SJSA1 (cell line): ENCODE measurements at regions not wholly inside any gene's neighbourhood (a gene's known extent, or its start where the extent isn't known, plus 50 kb on each side); places are given as distances from the start of the nearest gene placed in this dataset.
"Not testable (repeated sequence)": the region's sequence is repeated elsewhere in the genome, so short reads cannot be mapped to it uniquely, and the experiment has no call there.

Experiments used
- DNase-seq, 2 experiments: peaks; one replicate each; pipeline ENCODE4 v3.0.0-alpha.2; 2015 to 2020; ENCODE audit warnings: low spot score in 2 of 2, low read depth in 1 of 2
- H3K27ac ChIP-seq: fragments of 250-450 bp; sonication (Bioruptor Pico); 2 replicates; pipeline ENCODE4 v1.5.1; 2020; ENCODE audit warnings: mild to moderate bottlenecking, moderate library complexity
- H3K27me3 ChIP-seq: fragments of 250-450 bp; sonication (Bioruptor Pico); replicated peaks from 2 replicates; pipeline ENCODE4 v1.5.1; 2020; ENCODE audit warnings: mild to moderate bottlenecking, moderate library complexity
- H3K36me3 ChIP-seq: fragments of 250-450 bp; sonication (Bioruptor Pico); 2 replicates; pipeline ENCODE4 v1.5.1; 2020; ENCODE audit warnings: mild to moderate bottlenecking
- H3K4me1 ChIP-seq: fragments of 250-450 bp; sonication (Bioruptor Pico); replicated peaks from 2 replicates; pipeline ENCODE4 v1.6.1; 2021; ENCODE audit warnings: mild to moderate bottlenecking
- H3K4me3 ChIP-seq: fragments of 250-450 bp; sonication (Bioruptor Pico); 2 replicates; pipeline ENCODE4 v1.5.1; 2020; ENCODE audit warnings: mild to moderate bottlenecking
- H3K9me3 ChIP-seq: fragments of 250-450 bp; sonication (Bioruptor Pico); replicated peaks from 2 replicates; pipeline ENCODE4 v1.5.1; 2020; ENCODE audit warnings: mild to moderate bottlenecking

DNA sequence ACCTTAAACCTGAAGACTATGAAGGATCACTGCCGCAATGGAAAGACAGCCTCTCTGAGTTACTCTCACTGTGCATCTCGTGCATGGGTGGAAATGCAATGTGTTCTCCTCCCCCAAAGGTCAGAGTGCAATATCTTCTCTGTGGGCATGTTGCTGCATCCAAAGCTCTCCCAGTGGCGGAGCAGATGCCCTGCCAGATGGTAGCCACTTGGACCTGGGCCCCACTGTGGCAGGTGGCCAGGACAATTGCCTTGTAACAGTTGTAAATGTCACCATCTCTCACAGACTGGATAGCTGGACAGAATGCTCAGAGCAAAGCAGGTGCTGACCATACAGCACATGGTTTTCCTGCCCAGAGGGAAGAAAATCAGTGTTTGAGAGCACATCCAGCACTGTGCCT lies 542.0 kb downstream of the FAM181B start:
- no peak overlapping the region for H3K27ac ChIP-seq
- no peaks in the 10 kb centered on the region for H3K36me3 ChIP-seq
- no peaks in the 10 kb centered on the region for H3K27me3 ChIP-seq
- DNase-seq = no peak
- H3K9me3 ChIP-seq = no peaks in the 10 kb centered on the region
- no peaks in the 10 kb centered on the region for H3K4me1 ChIP-seq
- no peak overlapping the region for H3K4me3 ChIP-seq

DNA sequence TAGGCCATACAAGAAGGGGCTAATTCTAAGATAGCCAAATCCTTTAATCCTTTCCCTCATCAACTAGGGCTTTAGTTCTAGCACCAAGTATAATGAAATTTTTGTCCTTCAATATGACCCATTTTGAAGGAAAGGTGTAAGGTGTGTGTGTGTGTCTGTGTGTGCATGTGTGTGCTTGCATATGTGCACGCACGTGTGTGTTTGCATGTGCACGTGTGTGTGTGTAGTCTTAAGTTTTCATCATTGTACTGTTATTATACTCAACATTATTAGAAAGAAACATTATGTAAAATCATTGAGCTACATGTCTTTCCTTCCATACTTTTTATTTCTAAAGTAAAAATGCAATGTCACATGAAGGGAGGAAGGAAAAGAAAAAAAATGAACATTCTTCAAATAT lies 547.7 kb downstream of the FAM181B start:
- Histone ChIP-seq H3K4me1 (no peaks in the 10 kb centered on the region), H3K27me3 (no peaks in the 10 kb centered on the region), H3K4me3 (no peak overlapping the region), H3K36me3 (no peaks in the 10 kb centered on the region), H3K9me3 (no peaks in the 10 kb centered on the region), H3K27ac (no peak overlapping the region)
- no peak for DNase-seq

DNA sequence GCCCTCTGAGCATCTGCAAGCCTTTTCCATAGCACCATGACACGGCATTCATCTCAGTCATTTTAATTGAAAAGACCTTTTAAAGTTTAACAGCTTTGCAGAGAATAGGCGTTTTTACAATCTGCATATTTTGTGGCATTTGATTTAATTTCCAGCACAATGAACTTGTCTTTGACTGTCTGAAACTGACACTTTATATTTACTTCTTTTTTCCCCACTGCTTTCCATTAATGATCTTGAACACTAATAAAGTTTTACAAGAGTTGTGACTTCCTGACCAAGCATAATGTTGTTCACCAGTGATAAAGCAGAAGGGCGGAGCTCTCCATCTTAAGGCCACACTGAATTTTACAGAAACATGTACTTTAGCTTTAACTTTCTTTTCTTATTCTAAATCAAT lies 548.7 kb downstream of the FAM181B start:
- no peak overlapping the region for H3K27ac ChIP-seq
- H3K27me3 ChIP-seq = no peaks in the 10 kb centered on the region
- H3K4me3 ChIP-seq = no peak overlapping the region
- DNase-seq = no peak
- H3K36me3 ChIP-seq = no peaks in the 10 kb centered on the region
- no peaks in the 10 kb centered on the region for H3K4me1 ChIP-seq
- no peaks in the 10 kb centered on the region for H3K9me3 ChIP-seq

DNA sequence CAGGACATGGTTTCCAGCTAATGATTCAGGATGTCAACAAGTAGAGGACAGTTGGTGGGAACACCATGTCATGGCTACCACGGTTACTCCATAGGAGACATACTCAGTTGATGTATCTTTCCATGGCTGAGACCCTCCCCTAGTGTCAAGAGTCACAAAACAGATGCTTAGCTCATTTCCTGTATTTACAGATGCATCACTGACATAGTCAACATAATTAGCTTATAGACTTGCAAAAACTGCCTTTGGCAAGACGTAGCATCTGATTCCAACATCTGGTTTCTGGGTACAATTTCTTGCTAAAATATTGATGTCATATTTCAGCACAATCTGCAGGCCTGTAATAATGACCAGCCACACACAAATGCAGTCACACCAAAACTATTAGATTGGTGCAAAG lies 550.3 kb downstream of the FAM181B start:
- Histone ChIP-seq H3K4me1 (no peaks in the 10 kb centered on the region), H3K4me3 (no peak overlapping the region), H3K27me3 (no peaks in the 10 kb centered on the region), H3K36me3 (no peaks in the 10 kb centered on the region), H3K9me3 (no peaks in the 10 kb centered on the region), H3K27ac (no peak overlapping the region)
- DNase-seq = no peak

DNA sequence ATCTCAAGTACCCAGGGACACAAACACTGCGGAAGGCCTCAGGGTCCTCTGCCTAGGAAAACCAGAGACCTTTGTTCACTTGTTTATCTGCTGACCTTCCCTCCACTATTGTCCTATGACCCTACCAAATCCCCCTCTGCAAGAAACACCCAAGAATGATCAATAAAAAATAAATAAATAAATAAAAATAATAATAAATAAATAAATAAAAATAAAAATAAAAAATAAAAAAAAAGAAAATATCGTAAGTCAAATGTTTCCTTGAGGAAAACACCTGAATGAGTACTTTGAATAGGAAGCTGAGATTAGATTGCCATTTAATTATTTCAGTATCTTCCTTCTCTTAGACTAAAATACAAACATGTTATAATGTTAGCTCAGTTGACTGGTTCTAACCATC lies 551.0 kb downstream of the FAM181B start:
- H3K27ac ChIP-seq, H3K4me3 ChIP-seq, H3K9me3 ChIP-seq, DNase-seq, H3K4me1 ChIP-seq, H3K36me3 ChIP-seq, H3K27me3 ChIP-seq: not testable (repeated sequence)

DNA sequence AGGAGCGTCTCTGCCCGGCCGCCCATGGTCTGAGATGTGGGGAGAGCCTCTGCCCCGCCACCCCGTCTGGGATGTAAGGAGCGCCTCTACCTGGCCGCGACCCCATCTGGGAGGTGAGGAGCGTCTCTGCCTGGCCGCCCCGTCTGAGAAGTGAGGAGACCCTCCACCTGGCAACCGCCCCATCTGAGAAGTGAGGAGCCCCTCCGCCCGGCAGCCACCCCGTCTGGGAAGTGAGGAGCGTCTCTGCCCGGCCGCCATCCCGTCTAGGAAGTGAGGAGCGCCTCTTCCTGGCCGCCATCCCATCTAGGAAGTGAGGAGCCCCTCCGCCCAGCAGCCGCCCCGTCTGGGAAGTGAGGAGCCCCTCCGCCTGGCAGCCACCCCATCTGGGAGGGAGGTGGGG lies 551.9 kb downstream of the FAM181B start:
- not testable (repeated sequence) for H3K27me3 ChIP-seq, H3K4me3 ChIP-seq, DNase-seq, H3K36me3 ChIP-seq, H3K9me3 ChIP-seq, H3K4me1 ChIP-seq, H3K27ac ChIP-seq

DNA sequence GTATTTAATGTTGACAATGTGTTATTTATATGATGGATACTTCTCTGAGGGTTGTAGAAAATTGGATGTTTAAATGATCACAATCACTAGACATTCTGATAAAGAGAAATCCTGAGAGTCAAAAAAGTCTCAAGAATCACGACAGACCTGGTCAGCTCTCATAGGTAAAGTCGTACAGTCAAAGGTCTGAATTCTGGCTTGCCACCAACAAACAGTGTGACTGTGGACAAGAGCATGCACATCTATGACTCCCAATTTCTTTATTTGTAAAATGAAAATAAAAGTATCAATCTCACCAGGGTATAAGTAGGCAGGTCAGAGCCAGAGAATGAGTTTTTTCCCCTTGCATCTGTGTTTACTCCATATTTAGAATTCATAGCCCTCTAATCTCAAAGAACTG lies 556.7 kb downstream of the FAM181B start:
- Histone ChIP-seq H3K4me3 (no peak overlapping the region), H3K9me3 (no peaks in the 10 kb centered on the region), H3K27ac (no peak overlapping the region), H3K4me1 (no peaks in the 10 kb centered on the region), H3K36me3 (no peaks in the 10 kb centered on the region), H3K27me3 (no peaks in the 10 kb centered on the region)
- no peak for DNase-seq

DNA sequence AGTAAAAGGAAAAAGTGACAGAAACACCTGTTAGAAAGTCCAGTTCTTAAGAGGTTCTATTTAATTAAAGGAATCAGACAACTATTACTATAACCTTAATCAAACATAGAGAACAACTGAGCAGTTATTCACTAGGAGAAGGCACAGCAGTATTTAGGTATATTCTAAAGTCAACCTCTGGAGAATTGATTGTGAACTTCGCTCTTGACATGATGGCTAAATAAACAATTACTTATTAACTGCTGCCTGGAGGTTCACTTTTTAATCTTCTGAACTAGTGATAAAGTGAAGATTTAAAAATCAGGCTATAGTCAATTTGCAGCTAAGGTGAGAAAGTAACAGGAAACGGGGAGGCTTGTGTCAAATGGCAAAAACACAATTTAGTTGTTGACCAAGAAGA lies 557.3 kb downstream of the FAM181B start:
- no peak for DNase-seq
- Histone ChIP-seq H3K27me3 (no peaks in the 10 kb centered on the region), H3K9me3 (no peaks in the 10 kb centered on the region), H3K4me1 (no peaks in the 10 kb centered on the region), H3K27ac (no peak overlapping the region), H3K4me3 (no peak overlapping the region), H3K36me3 (no peaks in the 10 kb centered on the region)

DNA sequence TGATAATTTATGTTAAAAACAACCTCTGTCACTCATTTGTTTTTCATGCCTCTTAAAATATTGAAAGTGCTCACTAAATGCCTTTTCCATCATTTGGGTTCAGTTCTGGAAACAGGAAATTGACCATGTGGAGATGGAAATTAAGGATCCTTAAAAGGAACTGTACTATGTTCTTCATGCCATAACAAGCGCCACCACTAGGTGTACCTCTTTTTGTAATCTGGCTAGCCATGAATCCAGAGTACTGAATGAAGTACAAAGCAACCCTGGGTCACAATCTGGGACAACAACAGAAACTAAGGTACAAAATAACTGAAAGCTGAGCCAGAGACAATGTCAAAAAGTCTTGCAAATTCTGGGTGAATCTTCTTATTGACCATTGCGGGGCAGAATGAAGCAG lies 559.1 kb downstream of the FAM181B start:
- Histone ChIP-seq H3K36me3 (no peaks in the 10 kb centered on the region), H3K4me1 (no peaks in the 10 kb centered on the region), H3K4me3 (no peak overlapping the region), H3K27ac (no peak overlapping the region), H3K9me3 (no peaks in the 10 kb centered on the region), H3K27me3 (no peaks in the 10 kb centered on the region)
- DNase-seq = no peak

DNA sequence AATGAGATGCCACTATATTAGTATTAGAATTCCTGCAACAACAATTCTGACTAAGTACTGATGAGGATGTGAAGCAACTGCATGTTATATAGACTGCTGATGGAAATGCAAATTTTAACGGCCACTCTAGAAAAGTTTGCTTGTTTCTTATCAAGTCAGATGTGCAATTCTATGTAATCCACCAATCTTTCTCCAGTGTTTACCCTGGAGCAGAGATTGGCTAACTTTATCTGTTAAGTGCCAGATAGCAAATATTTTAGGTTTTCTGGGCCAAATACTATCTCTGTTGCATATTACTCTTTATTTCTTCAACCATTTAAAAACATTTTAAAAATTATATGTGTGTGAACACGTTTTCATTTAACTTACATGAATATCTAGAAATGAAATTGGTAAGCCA lies 586.9 kb downstream of the FAM181B start:
- Histone ChIP-seq H3K36me3 (no peaks in the 10 kb centered on the region), H3K9me3 (no peaks in the 10 kb centered on the region), H3K4me1 (no peaks in the 10 kb centered on the region), H3K27me3 (no peaks in the 10 kb centered on the region), H3K27ac (no peak overlapping the region), H3K4me3 (no peak overlapping the region)
- DNase-seq = no peak

DNA sequence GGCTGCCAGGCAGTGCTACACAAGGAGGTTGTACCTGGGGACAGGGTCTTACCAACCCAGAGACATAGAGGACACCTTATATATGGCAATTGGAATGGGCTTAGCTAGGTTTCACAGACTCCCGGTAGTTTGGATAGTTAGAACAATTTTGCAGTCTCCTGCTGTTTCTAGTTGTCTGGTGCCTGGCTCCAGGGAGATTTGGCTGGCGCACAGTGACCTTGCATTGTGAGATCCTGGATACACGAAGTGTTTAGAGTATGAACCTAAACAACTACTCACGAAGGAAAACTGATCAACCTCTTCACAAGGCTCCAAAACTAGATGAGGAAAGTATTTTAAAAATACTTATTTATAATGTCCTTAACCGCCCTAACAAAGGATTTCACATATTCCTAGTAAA lies 614.7 kb downstream of the FAM181B start:
- no peaks in the 10 kb centered on the region for H3K4me1 ChIP-seq
- H3K27ac ChIP-seq = no peak overlapping the region
- no peak for DNase-seq
- H3K9me3 ChIP-seq = no peaks in the 10 kb centered on the region
- no peaks in the 10 kb centered on the region for H3K36me3 ChIP-seq
- H3K27me3 ChIP-seq = no peaks in the 10 kb centered on the region
- no peak overlapping the region for H3K4me3 ChIP-seq

DNA sequence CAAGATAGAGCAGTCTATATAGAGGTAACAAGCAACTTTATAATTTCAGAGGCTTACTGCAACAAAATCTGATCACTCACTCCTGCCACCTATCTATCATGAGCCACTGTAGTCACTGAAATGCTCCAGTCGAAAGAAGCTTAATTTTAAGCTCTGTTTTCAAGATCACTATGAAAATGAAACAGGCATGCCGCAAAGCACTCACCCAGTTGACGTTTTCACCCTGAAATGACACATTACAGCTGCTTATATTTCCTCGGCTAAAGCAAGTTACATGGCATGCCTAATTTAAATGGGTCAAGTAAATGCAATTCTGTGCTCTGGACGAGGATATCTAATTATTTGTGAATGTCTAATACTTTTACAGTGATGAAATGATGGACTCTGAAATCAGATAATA lies 616.3 kb downstream of the FAM181B start:
- Histone ChIP-seq H3K27ac (no peak overlapping the region), H3K4me3 (no peak overlapping the region), H3K36me3 (no peaks in the 10 kb centered on the region), H3K27me3 (no peaks in the 10 kb centered on the region), H3K9me3 (no peaks in the 10 kb centered on the region), H3K4me1 (no peaks in the 10 kb centered on the region)
- DNase-seq = no peak

DNA sequence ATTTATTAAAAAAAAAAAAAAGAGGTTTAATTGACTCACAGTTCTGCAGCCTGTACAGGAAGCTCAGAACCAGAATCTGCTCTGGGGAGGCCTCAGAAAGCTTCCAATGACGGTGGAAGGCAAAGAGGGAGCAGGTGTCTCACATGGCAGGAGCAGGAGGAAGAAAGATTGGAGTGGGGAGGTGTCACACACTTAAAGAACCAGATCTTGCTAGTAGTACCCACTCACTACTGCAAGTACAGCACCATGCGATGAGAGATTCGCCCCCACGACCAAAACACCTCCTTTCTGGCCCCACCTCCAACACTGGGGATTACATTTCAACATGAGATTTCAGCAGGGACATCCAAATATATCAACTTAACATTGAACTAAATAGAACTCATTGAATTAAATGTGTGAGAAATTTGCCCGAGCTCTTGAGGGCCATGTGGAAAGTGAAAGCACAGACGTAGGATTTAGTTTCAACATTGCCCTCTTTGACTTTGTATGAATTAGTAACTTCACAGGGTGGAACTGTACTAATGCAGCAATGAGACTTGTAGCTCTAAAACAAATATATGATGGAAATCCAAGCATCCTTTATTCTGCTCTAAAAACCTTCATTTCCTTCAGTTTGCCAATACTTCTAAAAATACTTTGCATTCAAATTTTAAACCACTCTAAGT lies 628.2 kb downstream of the FAM181B start:
- Histone ChIP-seq H3K27ac (no peak overlapping the region), H3K4me3 (no peak overlapping the region), H3K36me3 (no peaks in the 10 kb centered on the region), H3K9me3 (no peaks in the 10 kb centered on the region), H3K27me3 (no peaks in the 10 kb centered on the region), H3K4me1 (no peaks in the 10 kb centered on the region)
- DNase-seq = no peak

DNA sequence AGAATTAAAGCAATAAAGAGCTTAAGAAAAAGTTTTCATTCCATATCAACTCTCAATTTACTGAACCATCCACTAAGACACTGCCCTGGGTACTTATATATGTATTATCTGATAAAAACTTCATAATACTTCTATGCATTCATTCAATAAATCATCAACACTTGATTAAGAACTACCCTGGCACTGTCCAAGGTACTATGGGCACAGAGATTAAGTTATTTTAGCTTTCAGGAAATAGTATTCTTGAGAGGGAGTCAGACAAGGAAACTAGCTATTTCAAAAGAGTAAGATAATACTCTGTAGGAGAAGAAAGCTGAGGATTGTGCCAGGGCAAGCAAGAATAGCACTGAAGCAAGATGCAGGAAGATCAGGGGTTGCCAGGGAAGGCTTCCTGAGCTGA lies 640.8 kb downstream of the FAM181B start:
- no peaks in the 10 kb centered on the region for H3K9me3 ChIP-seq
- no peaks in the 10 kb centered on the region for H3K36me3 ChIP-seq
- no peaks in the 10 kb centered on the region for H3K4me1 ChIP-seq
- no peak overlapping the region for H3K27ac ChIP-seq
- H3K27me3 ChIP-seq = no peaks in the 10 kb centered on the region
- no peak for DNase-seq
- H3K4me3 ChIP-seq = no peak overlapping the region

DNA sequence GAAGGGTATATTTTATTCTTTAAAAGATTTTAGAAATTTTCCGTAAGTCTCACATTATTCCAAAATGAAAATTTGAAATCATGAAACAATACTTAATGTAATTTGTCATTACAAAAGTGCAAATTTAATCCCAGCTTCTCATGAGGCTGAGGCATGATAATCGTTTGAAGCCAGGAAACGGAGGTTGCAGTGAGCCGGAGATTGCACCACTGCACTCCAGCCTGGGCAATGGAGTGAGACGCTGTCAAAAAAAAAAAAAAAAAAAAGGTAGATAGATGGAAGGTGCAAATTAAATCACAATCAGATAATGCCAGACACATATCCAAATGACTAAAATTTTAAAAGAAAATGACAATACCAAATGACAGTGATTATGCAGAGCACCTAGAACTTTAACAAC lies 644.2 kb downstream of the FAM181B start:
- DNase-seq = no peak
- Histone ChIP-seq H3K9me3 (no peaks in the 10 kb centered on the region), H3K36me3 (no peaks in the 10 kb centered on the region), H3K27ac (no peak overlapping the region), H3K4me3 (no peak overlapping the region), H3K4me1 (no peaks in the 10 kb centered on the region), H3K27me3 (no peaks in the 10 kb centered on the region)
